HG02759 (cell line): ENCODE measurements at regions not wholly inside any gene's neighbourhood (a gene's known extent, or its start where the extent isn't known, plus 50 kb on each side); places are given as distances from the start of the nearest gene placed in this dataset.
"Not testable (repeated sequence)": the region's sequence is repeated elsewhere in the genome, so short reads cannot be mapped to it uniquely, and the experiment has no call there.

Source experiments
- ATAC-seq: cut with Tn5 transposase; IDR thresholded peaks from one replicate; pipeline ENCODE4 v1.9.1; 2021; ENCODE audit warnings: mild to moderate bottlenecking, moderate library complexity; ENCODE audit not compliant: unreplicated experiment

GRCh38 chr3:23701716-23702597, 103.8 kb upstream of the UBE2E1 start:
- ATAC-seq: no peak

GRCh38 chr3:23704298-23704697, 101.5 kb upstream of the UBE2E1 start:
- no peak for ATAC-seq

- ATAC-seq: no peak
These were observed 99.6 kb upstream of the UBE2E1 start for GRCh38 chr3:23706111-23706510.

GRCh38 chr3:23709987-23710386, 95.8 kb upstream of the UBE2E1 start:
- ATAC-seq: no peak

GRCh38 chr3:23710555-23710954, 95.2 kb upstream of the UBE2E1 start:
- no peak for ATAC-seq

- peak; percentile 98 for ATAC-seq
These were observed 93.8 kb upstream of the UBE2E1 start for GRCh38 chr3:23711916-23712494.

- ATAC-seq: no peak
These were observed 92.8 kb upstream of the UBE2E1 start for GRCh38 chr3:23712656-23713559.

- ATAC-seq: no peak
These were observed 92.1 kb upstream of the UBE2E1 start for GRCh38 chr3:23713641-23714040.

- ATAC-seq: no peak
These were observed 85.7 kb upstream of the UBE2E1 start for GRCh38 chr3:23720059-23720458.

GRCh38 chr3:23720885-23721284, 84.9 kb upstream of the UBE2E1 start:
- ATAC-seq: no peak

- ATAC-seq: no peak
These were observed 82.6 kb upstream of the UBE2E1 start for GRCh38 chr3:23723141-23723540.

- no peak for ATAC-seq
These were observed 81.8 kb upstream of the UBE2E1 start for GRCh38 chr3:23723930-23724329.

- peak; percentile 63 for ATAC-seq
These were observed 78.8 kb upstream of the UBE2E1 start for GRCh38 chr3:23726811-23727548.

GRCh38 chr3:23728601-23729117, 77.1 kb upstream of the UBE2E1 start:
- ATAC-seq: no peak

- ATAC-seq: not testable (repeated sequence)
These were observed 76.4 kb upstream of the UBE2E1 start for GRCh38 chr3:23729362-23729761.

GRCh38 chr3:23734481-23734880, 71.3 kb upstream of the UBE2E1 start:
- no peak for ATAC-seq

- no peak for ATAC-seq
These were observed 70.7 kb upstream of the UBE2E1 start for GRCh38 chr3:23735062-23735461.

GRCh38 chr3:23735535-23736326, 70.0 kb upstream of the UBE2E1 start:
- no peak for ATAC-seq

GRCh38 chr3:23738944-23739343, 66.8 kb upstream of the UBE2E1 start:
- no peak for ATAC-seq

- ATAC-seq: no peak
These were observed 66.2 kb upstream of the UBE2E1 start for GRCh38 chr3:23739536-23739935.
